ENCODE measurements at regions not wholly inside any gene's neighbourhood (a gene's known extent, or its start where the extent isn't known, plus 50 kb on each side); places are given as distances from the start of the nearest gene placed in this dataset.
"Not testable (repeated sequence)": the region's sequence is repeated elsewhere in the genome, so short reads cannot be mapped to it uniquely, and the experiment has no call there.

GRCh38 chr5:94086635-94087034, 345.2 kb upstream of the POU5F2 start:
- TF ChIP-seq CTCF (IDR thresholded peaks at IDR 0.05); EP300 (IDR thresholded peaks at IDR 0.05; ENCODE audit: low read depth): not testable (repeated sequence)

All from transverse colon (tissue), 3 donors.